ENCODE measurements at regions not wholly inside any gene's neighbourhood (a gene's known extent, or its start where the extent isn't known, plus 50 kb on each side); places are given as distances from the start of the nearest gene placed in this dataset.
"Not testable (repeated sequence)": the region's sequence is repeated elsewhere in the genome, so short reads cannot be mapped to it uniquely, and the experiment has no call there.

GRCh38 chr11:109512249-109512648, 90.3 kb downstream of the C11orf87 start:
- WGBS, result 75% methylated on average over 1 of the region's 1 CpG
- no peaks in the 10 kb centered on the region for H3K36me3 ChIP-seq (ENCODE audit: control insufficient read depth in 2 of 2, insufficient read depth in 2 of 2, low read length in 1 of 2)
- no peak overlapping the region for H3K4me3 ChIP-seq (ENCODE audit: low read length in 2 of 2)
- no peaks in the 10 kb centered on the region for H3K9me3 ChIP-seq (ENCODE audit: control insufficient read depth in 2 of 2, insufficient read depth in 1 of 2, low read length in 1 of 2)
- no peaks in the 10 kb centered on the region for H3K27me3 ChIP-seq (ENCODE audit: control insufficient read depth in 2 of 2, insufficient read depth in 1 of 2, low read length in 1 of 2)
- H3K27ac ChIP-seq (ENCODE audit: low read depth in 1 of 2, low read length in 1 of 2), result no peak overlapping the region
- H3K4me1 ChIP-seq (ENCODE audit: control insufficient read depth in 2 of 2, insufficient read depth in 2 of 2, low read length in 2 of 2), result no peaks in the 10 kb centered on the region
- no peak for DNase-seq (ENCODE audit: low read depth in 6 of 9, low spot score in 9 of 9)

GRCh38 chr11:109512680-109513079, 90.7 kb downstream of the C11orf87 start:
- WGBS, result 9% methylated on average over 2 of the region's 2 CpGs

GRCh38 chr11:109514313-109515018, 92.5 kb downstream of the C11orf87 start:
- no peak overlapping the region for H3K4me3 ChIP-seq (ENCODE audit: low read length in 2 of 2)
- H3K36me3 ChIP-seq (ENCODE audit: control insufficient read depth in 2 of 2, insufficient read depth in 2 of 2, low read length in 1 of 2), result no peaks in the 10 kb centered on the region
- no peaks in the 10 kb centered on the region for H3K9me3 ChIP-seq (ENCODE audit: control insufficient read depth in 2 of 2, insufficient read depth in 1 of 2, low read length in 1 of 2)
- no peak for DNase-seq (ENCODE audit: low read depth in 6 of 9, low spot score in 9 of 9)
- H3K27me3 ChIP-seq (ENCODE audit: control insufficient read depth in 2 of 2, insufficient read depth in 1 of 2, low read length in 1 of 2), result no peaks in the 10 kb centered on the region
- no peaks in the 10 kb centered on the region for H3K4me1 ChIP-seq (ENCODE audit: control insufficient read depth in 2 of 2, insufficient read depth in 2 of 2, low read length in 2 of 2)
- WGBS, result 52% methylated on average over 2 of the region's 2 CpGs
- no peak overlapping the region for H3K27ac ChIP-seq (ENCODE audit: low read depth in 1 of 2, low read length in 1 of 2)

More at GRCh38 chr11:109512680-109513079, 90.7 kb downstream of the C11orf87 start:
- H3K27me3 ChIP-seq (ENCODE audit: control insufficient read depth in 2 of 2, insufficient read depth in 1 of 2, low read length in 1 of 2), result no peaks in the 10 kb centered on the region
- H3K36me3 ChIP-seq (ENCODE audit: control insufficient read depth in 2 of 2, insufficient read depth in 2 of 2, low read length in 1 of 2), result no peaks in the 10 kb centered on the region
- H3K4me1 ChIP-seq (ENCODE audit: control insufficient read depth in 2 of 2, insufficient read depth in 2 of 2, low read length in 2 of 2), result no peaks in the 10 kb centered on the region
- no peaks in the 10 kb centered on the region for H3K9me3 ChIP-seq (ENCODE audit: control insufficient read depth in 2 of 2, insufficient read depth in 1 of 2, low read length in 1 of 2)
- DNase-seq (ENCODE audit: low read depth in 6 of 9, low spot score in 9 of 9), result peak in 1 of 9 donors; percentile 4
- no peak overlapping the region for H3K27ac ChIP-seq (ENCODE audit: low read depth in 1 of 2, low read length in 1 of 2)
- H3K4me3 ChIP-seq (ENCODE audit: low read length in 2 of 2), result no peak overlapping the region

- H3K27ac ChIP-seq (ENCODE audit: low read depth in 1 of 2, low read length in 1 of 2), result no peak overlapping the region
- WGBS, result 90% methylated on average over 2 of the region's 2 CpGs
- no peak for DNase-seq (ENCODE audit: low read depth in 6 of 9, low spot score in 9 of 9)
- H3K36me3 ChIP-seq (ENCODE audit: control insufficient read depth in 2 of 2, insufficient read depth in 2 of 2, low read length in 1 of 2), result no peaks in the 10 kb centered on the region
- H3K9me3 ChIP-seq (ENCODE audit: control insufficient read depth in 2 of 2, insufficient read depth in 1 of 2, low read length in 1 of 2), result no peaks in the 10 kb centered on the region
- no peaks in the 10 kb centered on the region for H3K27me3 ChIP-seq (ENCODE audit: control insufficient read depth in 2 of 2, insufficient read depth in 1 of 2, low read length in 1 of 2)
- no peak overlapping the region for H3K4me3 ChIP-seq (ENCODE audit: low read length in 2 of 2)
- no peaks in the 10 kb centered on the region for H3K4me1 ChIP-seq (ENCODE audit: control insufficient read depth in 2 of 2, insufficient read depth in 2 of 2, low read length in 2 of 2)
These were observed 97.3 kb downstream of the C11orf87 start for GRCh38 chr11:109519253-109519652.

- no peak overlapping the region for H3K4me3 ChIP-seq (ENCODE audit: low read length in 2 of 2)
- 91% methylated on average over 1 of the region's 1 CpG for WGBS
- no peaks in the 10 kb centered on the region for H3K36me3 ChIP-seq (ENCODE audit: control insufficient read depth in 2 of 2, insufficient read depth in 2 of 2, low read length in 1 of 2)
- H3K9me3 ChIP-seq (ENCODE audit: control insufficient read depth in 2 of 2, insufficient read depth in 1 of 2, low read length in 1 of 2), result no peaks in the 10 kb centered on the region
- no peak overlapping the region for H3K27ac ChIP-seq (ENCODE audit: low read depth in 1 of 2, low read length in 1 of 2)
- no peaks in the 10 kb centered on the region for H3K4me1 ChIP-seq (ENCODE audit: control insufficient read depth in 2 of 2, insufficient read depth in 2 of 2, low read length in 2 of 2)
- H3K27me3 ChIP-seq (ENCODE audit: control insufficient read depth in 2 of 2, insufficient read depth in 1 of 2, low read length in 1 of 2), result no peaks in the 10 kb centered on the region
- no peak for DNase-seq (ENCODE audit: low read depth in 6 of 9, low spot score in 9 of 9)
These were observed 99.6 kb downstream of the C11orf87 start for GRCh38 chr11:109521571-109522086.

GRCh38 chr11:109522116-109522755, 100.2 kb downstream of the C11orf87 start:
- 89% methylated on average over 2 of the region's 2 CpGs for WGBS
- DNase-seq (ENCODE audit: low read depth in 6 of 9, low spot score in 9 of 9), result no peak
- Histone ChIP-seq H3K27me3 (ENCODE audit: control insufficient read depth in 2 of 2, insufficient read depth in 1 of 2, low read length in 1 of 2) (no peaks in the 10 kb centered on the region), H3K36me3 (ENCODE audit: control insufficient read depth in 2 of 2, insufficient read depth in 2 of 2, low read length in 1 of 2) (no peaks in the 10 kb centered on the region), H3K27ac (ENCODE audit: low read depth in 1 of 2, low read length in 1 of 2) (no peak overlapping the region), H3K9me3 (ENCODE audit: control insufficient read depth in 2 of 2, insufficient read depth in 1 of 2, low read length in 1 of 2) (no peaks in the 10 kb centered on the region), H3K4me3 (ENCODE audit: low read length in 2 of 2) (no peak overlapping the region), H3K4me1 (ENCODE audit: control insufficient read depth in 2 of 2, insufficient read depth in 2 of 2, low read length in 2 of 2) (no peaks in the 10 kb centered on the region)

- not testable (repeated sequence) for H3K4me3 ChIP-seq (ENCODE audit: low read length in 2 of 2); H3K4me1 ChIP-seq (ENCODE audit: control insufficient read depth in 2 of 2, insufficient read depth in 2 of 2, low read length in 2 of 2); H3K27ac ChIP-seq (ENCODE audit: low read depth in 1 of 2, low read length in 1 of 2); H3K27me3 ChIP-seq (ENCODE audit: control insufficient read depth in 2 of 2, insufficient read depth in 1 of 2, low read length in 1 of 2); DNase-seq (ENCODE audit: low read depth in 6 of 9, low spot score in 9 of 9); H3K36me3 ChIP-seq (ENCODE audit: control insufficient read depth in 2 of 2, insufficient read depth in 2 of 2, low read length in 1 of 2); H3K9me3 ChIP-seq (ENCODE audit: control insufficient read depth in 2 of 2, insufficient read depth in 1 of 2, low read length in 1 of 2)
- 97% methylated on average over 7 of the region's 7 CpGs for WGBS
These were observed 103.6 kb downstream of the C11orf87 start for GRCh38 chr11:109525636-109526035.

GRCh38 chr11:109526061-109526460, 104.1 kb downstream of the C11orf87 start:
- H3K36me3 ChIP-seq (ENCODE audit: control insufficient read depth in 2 of 2, insufficient read depth in 2 of 2, low read length in 1 of 2), result no peaks in the 10 kb centered on the region
- no peak overlapping the region for H3K4me3 ChIP-seq (ENCODE audit: low read length in 2 of 2)
- H3K9me3 ChIP-seq (ENCODE audit: control insufficient read depth in 2 of 2, insufficient read depth in 1 of 2, low read length in 1 of 2), result no peaks in the 10 kb centered on the region
- no peaks in the 10 kb centered on the region for H3K27me3 ChIP-seq (ENCODE audit: control insufficient read depth in 2 of 2, insufficient read depth in 1 of 2, low read length in 1 of 2)
- WGBS, result over 99% methylated on average over 5 of the region's 5 CpGs
- no peaks in the 10 kb centered on the region for H3K4me1 ChIP-seq (ENCODE audit: control insufficient read depth in 2 of 2, insufficient read depth in 2 of 2, low read length in 2 of 2)
- no peak overlapping the region for H3K27ac ChIP-seq (ENCODE audit: low read depth in 1 of 2, low read length in 1 of 2)
- DNase-seq (ENCODE audit: low read depth in 6 of 9, low spot score in 9 of 9), result no peak

- DNase-seq (ENCODE audit: low read depth in 6 of 9, low spot score in 9 of 9), result no peak
- H3K4me3 ChIP-seq (ENCODE audit: low read length in 2 of 2), result no peak overlapping the region
- 74% methylated on average over 4 of the region's 4 CpGs for WGBS
- H3K9me3 ChIP-seq (ENCODE audit: control insufficient read depth in 2 of 2, insufficient read depth in 1 of 2, low read length in 1 of 2), result no peaks in the 10 kb centered on the region
- no peak overlapping the region for H3K27ac ChIP-seq (ENCODE audit: low read depth in 1 of 2, low read length in 1 of 2)
- H3K4me1 ChIP-seq (ENCODE audit: control insufficient read depth in 2 of 2, insufficient read depth in 2 of 2, low read length in 2 of 2), result no peaks in the 10 kb centered on the region
- no peaks in the 10 kb centered on the region for H3K36me3 ChIP-seq (ENCODE audit: control insufficient read depth in 2 of 2, insufficient read depth in 2 of 2, low read length in 1 of 2)
- no peaks in the 10 kb centered on the region for H3K27me3 ChIP-seq (ENCODE audit: control insufficient read depth in 2 of 2, insufficient read depth in 1 of 2, low read length in 1 of 2)
These were observed 104.9 kb downstream of the C11orf87 start for GRCh38 chr11:109526931-109527330.

Measured in thymus (tissue), 11 donors.